ENCODE measurements at regions not wholly inside any gene's neighbourhood (a gene's known extent, or its start where the extent isn't known, plus 50 kb on each side); places are given as distances from the start of the nearest gene placed in this dataset.
"Not testable (repeated sequence)": the region's sequence is repeated elsewhere in the genome, so short reads cannot be mapped to it uniquely, and the experiment has no call there.

- DNase-seq = no peak
These were observed 164.4 kb upstream of the RORA start for GRCh38 chr15:61393524-61393923.

DNA sequence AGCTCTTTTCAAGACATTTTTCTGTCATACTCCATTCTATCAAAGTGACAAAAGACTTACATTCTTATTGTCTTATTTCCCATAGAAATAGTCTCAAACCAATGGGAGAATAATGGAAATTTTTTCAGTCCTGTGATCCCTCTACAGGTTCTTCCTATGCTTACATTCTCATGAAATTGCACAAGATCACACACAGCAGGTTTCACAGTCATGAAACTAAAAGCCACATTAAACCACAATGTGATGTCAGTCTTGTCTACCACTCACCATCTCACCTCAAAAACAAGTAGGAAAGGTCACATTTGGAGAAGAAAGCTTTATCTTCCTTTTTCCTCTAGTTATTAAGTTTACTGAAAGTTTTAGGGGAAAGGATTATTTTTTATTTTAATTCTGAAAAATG is 161.0 kb upstream of the RORA start:
- DNase-seq = no peak

DNA sequence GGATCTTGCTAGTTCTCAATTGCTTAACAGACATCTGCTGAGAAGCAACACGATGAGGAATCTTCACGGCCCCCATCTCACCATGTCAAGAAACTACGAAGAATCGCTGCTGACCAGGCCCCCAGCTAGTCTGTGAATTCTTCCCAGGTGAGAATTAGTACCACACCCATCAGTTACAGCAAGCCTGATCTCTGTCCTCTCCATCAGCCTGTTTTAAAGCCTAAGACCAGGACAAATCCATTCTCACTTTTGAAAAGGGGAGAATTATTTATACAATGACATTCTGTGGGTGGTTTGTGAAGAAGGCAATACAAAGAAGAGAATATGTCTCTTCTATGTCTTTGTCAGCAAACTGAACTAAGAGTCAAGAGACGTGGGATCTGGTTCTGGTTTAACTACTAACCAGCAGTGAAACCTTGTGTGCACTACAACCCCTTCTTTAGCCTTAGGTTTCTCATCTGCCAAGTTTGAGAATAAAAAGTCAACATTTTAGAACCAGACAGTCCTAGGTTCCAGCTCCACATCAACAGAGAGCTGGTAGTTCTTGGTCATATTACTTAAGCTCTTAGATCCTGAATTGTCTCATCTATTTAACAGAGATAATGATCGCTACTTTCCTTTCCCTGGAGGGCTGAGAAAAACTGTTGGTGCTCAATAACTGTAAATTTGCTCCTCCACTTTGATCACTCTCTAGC is 160.4 kb upstream of the RORA start:
- no peak for DNase-seq

DNA sequence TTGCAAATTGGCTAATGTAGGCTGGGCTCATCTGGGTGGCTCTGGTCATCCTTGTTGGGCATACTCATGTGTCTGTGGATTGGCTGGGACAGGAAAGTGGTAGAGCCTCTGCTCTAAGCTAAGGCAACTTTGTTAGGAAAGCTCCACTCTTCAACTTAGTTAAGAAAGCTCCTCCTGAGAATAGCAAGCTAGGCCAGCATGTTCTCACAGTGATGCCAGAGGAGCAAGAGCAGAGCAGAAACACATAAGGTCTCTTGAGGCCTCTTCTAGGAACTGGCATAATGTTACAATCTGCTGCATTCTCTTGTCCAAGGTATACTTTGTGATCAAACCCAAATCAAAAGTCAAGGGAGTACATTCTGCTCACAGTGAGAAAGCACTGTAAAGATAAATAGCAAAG is 158.6 kb upstream of the RORA start:
- no peak for DNase-seq

GRCh38 chr15:61383421-61383820 is 154.3 kb upstream of the RORA start:
- no peak for DNase-seq

DNA sequence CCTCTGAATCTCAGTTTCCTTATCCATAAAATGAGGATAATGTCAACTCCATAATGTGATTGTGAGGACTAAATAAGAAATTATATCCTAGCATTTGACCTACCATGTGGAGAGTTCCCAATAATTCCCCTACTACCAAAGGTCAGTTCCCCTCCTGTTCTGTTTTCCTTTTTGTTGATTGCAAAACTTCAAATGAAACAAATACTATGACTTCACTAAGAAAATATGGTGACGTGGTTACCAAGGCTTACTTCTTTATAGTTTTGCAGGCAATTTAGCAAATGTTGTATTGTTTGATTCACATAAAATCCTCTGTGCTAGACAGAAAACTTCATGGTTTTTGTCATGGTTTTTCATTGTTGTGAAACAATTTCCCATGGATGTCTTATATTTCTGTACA is 153.8 kb upstream of the RORA start:
- DNase-seq = no peak

GRCh38 chr15:61381501-61381900 is 152.4 kb upstream of the RORA start:
- no peak for DNase-seq

DNA sequence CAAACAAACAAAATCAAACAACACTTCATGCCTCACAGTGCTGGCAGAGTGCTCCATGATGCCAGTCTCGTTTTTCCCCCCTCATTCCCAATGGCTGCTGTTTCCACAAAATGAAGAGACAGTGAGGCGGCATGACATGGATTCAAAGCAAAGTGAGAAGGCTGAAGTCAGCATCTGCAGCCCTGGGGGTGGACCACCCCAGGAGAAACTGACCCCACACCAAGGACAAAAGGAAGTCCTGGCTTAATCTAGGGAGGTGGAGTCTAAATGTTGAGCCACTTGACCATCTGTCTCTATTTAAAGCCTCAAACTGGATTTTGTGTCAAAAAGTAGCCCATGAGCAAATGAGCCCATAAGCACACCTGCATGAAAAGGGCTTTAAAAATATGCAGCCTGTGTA is 151.2 kb upstream of the RORA start:
- DNase-seq = no peak

DNA sequence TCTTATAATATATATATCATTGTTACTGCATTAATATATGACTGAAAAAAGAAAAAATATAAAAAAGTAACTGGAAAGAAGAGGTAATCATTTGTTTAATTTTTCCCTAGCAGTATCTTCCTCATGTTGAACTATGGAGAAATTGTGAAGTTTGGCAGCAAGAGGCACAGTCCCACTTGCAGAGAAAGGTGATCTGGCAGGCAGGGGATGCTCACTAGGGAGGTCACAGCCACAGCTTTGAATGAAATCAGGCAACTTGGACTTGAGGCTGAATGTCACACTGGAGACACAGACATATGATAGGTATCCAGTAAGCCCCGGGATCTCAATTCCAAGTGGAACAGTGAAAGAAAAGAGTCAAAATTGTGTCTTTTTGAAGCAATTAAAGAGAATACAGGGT is 149.9 kb upstream of the RORA start:
- DNase-seq = no peak

- no peak for DNase-seq
These were observed 147.9 kb upstream of the RORA start for GRCh38 chr15:61376961-61377360.

GRCh38 chr15:61376516-61376915 is 147.4 kb upstream of the RORA start:
- DNase-seq = no peak

- DNase-seq = no peak
These were observed 145.7 kb upstream of the RORA start for GRCh38 chr15:61374848-61375247.

DNA sequence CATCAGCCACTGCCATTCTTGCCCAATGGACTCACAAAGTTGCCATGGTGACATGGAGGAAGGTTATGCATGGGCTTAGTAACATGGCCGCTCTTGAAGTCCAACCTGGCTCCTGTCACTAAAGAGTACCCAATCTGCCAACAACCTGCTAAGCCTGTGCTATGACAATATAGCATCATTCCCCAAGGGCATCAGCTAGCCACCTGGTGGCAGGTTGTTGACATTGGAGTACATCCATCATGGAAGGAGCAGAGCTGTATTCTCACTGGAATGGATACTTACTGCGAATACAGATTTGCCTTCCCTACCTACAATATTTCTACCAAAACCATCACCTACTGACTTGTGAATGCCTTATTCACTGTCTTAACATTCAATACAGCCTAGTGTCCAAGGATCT is 138.9 kb upstream of the RORA start:
- DNase-seq = no peak

GRCh38 chr15:61364871-61365270 is 135.8 kb upstream of the RORA start:
- no peak for DNase-seq

DNA sequence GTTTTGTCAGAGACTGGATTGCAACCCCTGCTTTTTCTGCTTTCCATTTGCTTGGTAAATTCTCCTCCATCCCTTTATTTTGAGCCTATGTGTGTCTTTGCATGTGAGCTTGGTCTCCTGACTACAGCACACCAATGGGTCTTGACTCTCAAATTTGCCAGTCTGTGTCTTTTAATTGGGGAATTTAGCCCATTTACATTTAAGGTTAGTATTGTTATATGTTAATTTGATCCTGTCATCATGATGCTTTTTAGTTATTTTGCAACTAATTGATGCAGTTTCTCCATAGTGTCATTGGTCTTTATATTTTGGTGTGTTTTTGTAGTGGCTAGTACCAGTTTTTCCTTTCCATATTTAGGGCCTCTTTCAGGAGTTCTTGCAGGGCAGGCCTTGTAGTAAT is 133.8 kb upstream of the RORA start:
- DNase-seq = not testable (repeated sequence)

DNA sequence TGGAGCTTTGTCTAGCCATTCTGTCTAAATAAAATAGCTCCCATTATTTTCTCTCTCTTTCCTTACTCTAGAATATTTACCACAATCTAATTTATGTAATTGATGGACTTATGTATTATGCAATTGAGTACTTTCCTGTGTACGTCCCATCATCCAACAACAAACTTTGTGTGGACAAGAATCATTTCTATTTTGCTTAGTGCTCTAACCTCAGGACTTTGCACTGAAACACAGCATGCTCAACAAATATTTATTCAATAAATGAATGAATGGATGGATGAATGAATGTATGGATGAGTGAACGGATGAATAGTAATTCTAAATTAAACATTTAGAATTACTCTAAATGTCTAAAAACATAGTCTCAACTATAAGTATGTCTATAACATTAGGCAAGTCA is 115.2 kb upstream of the RORA start:
- DNase-seq = no peak

- no peak for DNase-seq
These were observed 113.3 kb upstream of the RORA start for GRCh38 chr15:61342390-61342789.

DNA sequence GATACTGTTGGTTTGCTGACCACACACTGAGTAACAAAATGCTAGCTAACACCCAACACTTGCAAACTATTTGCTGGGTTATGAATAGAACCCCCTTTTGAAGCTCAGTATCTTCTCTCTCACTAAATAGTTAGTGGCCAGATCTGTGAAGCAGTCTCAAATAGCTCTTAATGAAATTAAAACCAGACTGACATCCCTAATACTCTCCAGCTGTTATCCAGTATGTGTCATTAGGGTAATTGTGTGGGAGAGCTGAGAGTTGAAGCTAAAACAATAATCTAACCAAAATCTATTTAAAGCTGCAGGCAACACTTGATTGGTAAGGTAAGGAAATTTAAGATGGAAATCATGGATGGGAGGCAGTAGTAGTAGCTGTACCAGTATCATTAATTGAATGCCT is 110.4 kb upstream of the RORA start:
- DNase-seq = no peak

GRCh38 chr15:61337541-61337940 is 108.4 kb upstream of the RORA start:
- DNase-seq = no peak

- no peak for DNase-seq
These were observed 107.0 kb upstream of the RORA start for GRCh38 chr15:61336026-61336638.

DNA sequence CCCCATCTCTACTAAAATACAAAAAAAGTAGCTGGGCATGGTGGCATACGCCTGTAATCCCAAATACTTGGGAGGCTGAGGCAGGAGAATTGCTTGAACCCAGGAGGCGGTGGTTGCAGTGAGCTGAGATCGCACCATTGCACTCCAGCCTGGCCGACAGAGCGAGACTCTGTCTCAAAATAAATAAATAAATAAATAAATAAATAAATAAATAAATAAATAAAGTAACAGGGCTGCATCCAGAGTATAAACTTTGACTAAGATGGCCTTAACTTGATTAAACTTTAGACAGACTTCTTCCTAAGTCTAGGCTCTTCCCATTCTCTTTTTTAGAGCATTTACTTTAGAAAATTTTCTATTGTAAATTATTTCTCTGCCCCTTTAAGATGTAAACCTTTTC is 105.6 kb upstream of the RORA start:
- not testable (repeated sequence) for DNase-seq

GRCh38 chr15:61331019-61331418 is 101.9 kb upstream of the RORA start:
- DNase-seq = no peak

DNA sequence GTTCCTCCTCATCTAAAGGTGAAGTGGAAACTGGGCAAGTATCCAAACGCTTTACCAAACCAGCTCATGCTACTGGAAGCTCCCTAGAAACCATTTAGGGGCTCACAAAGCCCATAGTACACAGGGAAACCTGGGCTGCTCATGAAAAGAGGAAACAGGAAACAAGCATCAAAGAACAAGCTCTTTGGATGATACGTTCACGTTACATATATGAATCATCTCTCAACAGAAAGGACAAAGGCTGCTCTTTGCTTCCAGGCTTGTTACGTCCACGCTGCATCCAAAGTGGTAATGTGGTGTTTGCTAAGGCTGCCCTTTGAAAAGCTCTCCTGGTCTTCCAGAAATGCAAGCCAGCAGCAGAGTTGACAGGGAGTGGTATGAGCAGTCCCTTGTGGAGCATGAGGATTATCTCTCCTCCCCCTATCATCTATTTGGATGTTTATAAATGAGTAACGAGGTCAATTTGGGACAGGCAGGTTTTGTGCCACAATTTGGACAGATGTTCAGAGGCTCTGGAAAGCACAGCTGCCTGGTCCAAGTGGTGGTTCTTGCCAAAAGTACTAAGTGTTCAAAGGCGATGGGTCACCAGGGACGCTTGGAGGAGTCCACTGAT is 98.0 kb upstream of the RORA start:
- DNase-seq = no peak

DNA sequence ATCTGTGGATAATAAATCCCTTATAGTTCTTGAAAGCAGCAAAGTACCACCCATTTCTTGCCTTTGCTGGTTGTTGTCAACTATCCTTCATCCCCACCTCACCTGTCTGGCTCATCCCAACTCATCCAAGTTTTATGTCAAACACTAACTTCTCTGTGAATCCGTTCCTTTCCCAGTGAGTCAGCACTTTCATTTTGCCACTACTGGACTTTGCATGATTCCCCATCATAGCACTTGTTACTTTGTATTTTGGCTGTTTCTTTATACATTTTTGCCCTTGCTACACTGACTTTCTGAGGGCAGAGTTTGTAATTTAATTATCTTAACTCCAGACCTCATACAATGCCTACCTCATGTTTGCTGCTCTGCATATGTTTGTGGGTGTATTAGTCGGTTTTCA is 90.8 kb upstream of the RORA start:
- no peak for DNase-seq

All from NCI-H226 (cell line).